GM23338 (cell line): ENCODE measurements at regions not wholly inside any gene's neighbourhood (a gene's known extent, or its start where the extent isn't known, plus 50 kb on each side); places are given as distances from the start of the nearest gene placed in this dataset.

Source experiments
- ATAC-seq: fragments of 200-7000 bp; cut with Tn5 transposase; 3 replicates; pipeline ENCODE4 v1.9.1; 2020
- DNase-seq: peaks from one replicate; pipeline ENCODE4 v3.0.0-alpha.2; 2015; ENCODE audit warnings: low spot score
- H2AFZ ChIP-seq: fragments of 200-600 bp; sonication (generic); 2 replicates; pipeline ENCODE4 v1.8.0; 2016; ENCODE audit warnings: antibody characterized with exemption, mild to moderate bottlenecking, moderate library complexity
- H3F3A ChIP-seq: fragments of 200-600 bp; sonication (generic); replicated peaks from 2 replicates; pipeline ENCODE4 v1.8.0; 2017; ENCODE audit warnings: antibody characterized with exemption, mixed run types, low read depth
- H3K27ac ChIP-seq: fragments of 200-600 bp; sonication (generic); 2 replicates; pipeline ENCODE4 v1.6.1; 2016; ENCODE audit warnings: low read depth
- H3K27me3 ChIP-seq: fragments of 200-600 bp; sonication (generic); 2 replicates; pipeline ENCODE4 v1.8.0; 2016; ENCODE audit warnings: mild to moderate bottlenecking, mixed run types, moderate library complexity; ENCODE audit not compliant: insufficient read depth
- H3K36me3 ChIP-seq: fragments of 200-600 bp; sonication (generic); 2 replicates; pipeline ENCODE4 v1.8.0; 2016; ENCODE audit warnings: mild to moderate bottlenecking; ENCODE audit not compliant: insufficient read depth
- H3K4me1 ChIP-seq: fragments of 200-600 bp; sonication (generic); 2 replicates; pipeline ENCODE4 v1.8.0; 2016; ENCODE audit warnings: mild to moderate bottlenecking, moderate library complexity; ENCODE audit not compliant: insufficient read depth
- H3K4me2 ChIP-seq: fragments of 200-600 bp; sonication (generic); 2 replicates; pipeline ENCODE4 v1.7.1; 2017; ENCODE audit warnings: mixed run types
- H3K4me3 ChIP-seq: fragments of 200-600 bp; sonication (generic); 2 replicates; pipeline ENCODE4 v1.6.1; 2016; ENCODE audit warnings: mixed run types
- H3K79me2 ChIP-seq: fragments of 200-600 bp; sonication (generic); replicated peaks from 2 replicates; pipeline ENCODE4 v1.8.0; 2017; ENCODE audit warnings: mild to moderate bottlenecking; ENCODE audit not compliant: insufficient read depth
- H3K9me2 ChIP-seq: fragments of 200-600 bp; sonication (generic); 2 replicates; pipeline ENCODE4 v1.8.0; 2017; ENCODE audit not compliant: insufficient read depth
- H4K20me1 ChIP-seq: fragments of 200-600 bp; sonication (generic); replicated peaks from 2 replicates; pipeline ENCODE4 v1.8.0; 2017; ENCODE audit warnings: mild to moderate bottlenecking; ENCODE audit not compliant: insufficient read depth
- H3K27ac Mint-ChIP-seq: 2 replicates; pipeline ENCODE4 v1.8.0; 2020; ENCODE audit warnings: inconsistent platforms, mild to moderate bottlenecking, moderate library complexity, mixed read lengths
- H3K27me3 Mint-ChIP-seq: 3 replicates; pipeline ENCODE4 v1.8.0; 2022; ENCODE audit warnings: low read depth, mild to moderate bottlenecking, moderate library complexity, mixed read lengths, inconsistent platforms; ENCODE audit not compliant: insufficient read depth, poor library complexity
- H3K36me3 Mint-ChIP-seq: 3 replicates; pipeline ENCODE4 v1.8.0; 2021; ENCODE audit warnings: low read depth, mild to moderate bottlenecking, inconsistent platforms, moderate library complexity, mixed read lengths
- H3K4me1 Mint-ChIP-seq: 3 replicates; pipeline ENCODE4 v1.8.0; 2020; ENCODE audit warnings: mild to moderate bottlenecking, inconsistent platforms, mixed read lengths
- H3K4me3 Mint-ChIP-seq: 3 replicates; pipeline ENCODE4 v1.8.0; 2021; ENCODE audit warnings: moderate library complexity, mild to moderate bottlenecking, inconsistent platforms, mixed read lengths
- H3K9me3 Mint-ChIP-seq: 3 replicates; pipeline ENCODE4 v1.8.0; 2020; ENCODE audit warnings: moderate library complexity, mild to moderate bottlenecking, inconsistent platforms, mixed read lengths
- ETS1 ChIP-seq: IDR thresholded peaks from 2 replicates; pipeline ENCODE4 v1.6.1; 2016; ENCODE audit warnings: antibody characterized with exemption
- EZH2 ChIP-seq: fragments of 200-600 bp; sonication (generic); IDR thresholded peaks from one replicate; pipeline ENCODE4 v1.8.0; 2017; ENCODE audit warnings: antibody characterized with exemption, mild to moderate bottlenecking, low read depth; ENCODE audit not compliant: unreplicated experiment
- EZH2phosphoT487 ChIP-seq: fragments of 200-600 bp; sonication (generic); IDR thresholded peaks from one replicate; pipeline ENCODE4 v1.8.1; 2018; ENCODE audit warnings: antibody characterized with exemption; ENCODE audit not compliant: unreplicated experiment
- JUNB ChIP-seq: IDR thresholded peaks from one replicate; pipeline ENCODE4 v1.6.1; 2016; ENCODE audit warnings: antibody characterized with exemption; ENCODE audit not compliant: unreplicated experiment
- REST ChIP-seq: IDR thresholded peaks from one replicate; pipeline ENCODE4 v1.6.1; 2018; ENCODE audit warnings: antibody characterized with exemption; ENCODE audit not compliant: unreplicated experiment
- ZNF114 ChIP-seq: fragments of 250-450 bp; sonication (Bioruptor Pico); IDR thresholded peaks from 2 replicates; pipeline ENCODE4 v1.5.0; 2020; ENCODE audit warnings: mild to moderate bottlenecking, moderate library complexity

- peaks cover 8% of the 10 kb centered on the region; the same call in 1 of the 2 replicates for H3K9me2 ChIP-seq
- H3K9me3 Mint-ChIP-seq = no peaks in the 10 kb centered on the region; the same call in 2 of the 3 replicates
- no peaks in the 10 kb centered on the region for H3K36me3 Mint-ChIP-seq
- no peaks in the 10 kb centered on the region for H4K20me1 ChIP-seq
- no peaks in the 10 kb centered on the region for H3K79me2 ChIP-seq
- DNase-seq (no peak), ATAC-seq (no peak)
- no peak overlapping the region for H3K4me2 ChIP-seq
- no peak overlapping the region for H2AFZ ChIP-seq
- TF ChIP-seq REST = no peak
- H3K4me1 ChIP-seq = peaks cover 4% of the 10 kb centered on the region; the same call in 1 of the 2 replicates
- no peaks in the 10 kb centered on the region for H3F3A ChIP-seq
- H3K27ac Mint-ChIP-seq = no peak overlapping the region
- no peak overlapping the region for H3K4me3 Mint-ChIP-seq
- H3K4me3 ChIP-seq = no peak overlapping the region
- peaks cover 3% of the 10 kb centered on the region for H3K27me3 Mint-ChIP-seq
- H3K27me3 ChIP-seq = no peaks in the 10 kb centered on the region
- H3K27ac ChIP-seq = no peak overlapping the region
- H3K4me1 Mint-ChIP-seq = peaks cover 5% of the 10 kb centered on the region; the same call in 1 of the 3 replicates
- H3K36me3 ChIP-seq = no peaks in the 10 kb centered on the region
These were observed 94.0 kb upstream of the ITGA6 start for GRCh38 chr2:172333235-172333977.

- Histone ChIP-seq H3F3A (no peaks in the 10 kb centered on the region), H3K4me3 (no peak overlapping the region), H3K27me3 (no peaks in the 10 kb centered on the region), H2AFZ (no peak overlapping the region), H3K4me1 (peaks cover 5% of the 10 kb centered on the region; the same call in 1 of the 2 replicates), H3K36me3 (no peaks in the 10 kb centered on the region), H3K27ac (no peak overlapping the region), H3K4me2 (no peak overlapping the region), H3K9me2 (0 out of 2 replicates have a peak, but pooled peaks cover 5% of the 10 kb centered on the region), H4K20me1 (no peaks in the 10 kb centered on the region), H3K79me2 (no peaks in the 10 kb centered on the region)
- DNase-seq (no peak), ATAC-seq (no peak)
- H3K4me1 Mint-ChIP-seq = peaks cover 6% of the 10 kb centered on the region; the same call in 2 of the 3 replicates
- H3K27ac Mint-ChIP-seq = no peak overlapping the region
- H3K27me3 Mint-ChIP-seq = peaks cover 3% of the 10 kb centered on the region
- TF ChIP-seq ETS1 = no peak
- no peak for TF ChIP-seq JUNB
- TF ChIP-seq EZH2phosphoT487 = no peak
- TF ChIP-seq ZNF114 (CRISPR knock-in tag) = no peak
- TF ChIP-seq EZH2 = no peak
- no peak overlapping the region for H3K4me3 Mint-ChIP-seq
- no peaks in the 10 kb centered on the region for H3K36me3 Mint-ChIP-seq
- no peaks in the 10 kb centered on the region; the same call in 2 of the 3 replicates for H3K9me3 Mint-ChIP-seq
These were observed 93.4 kb upstream of the ITGA6 start for GRCh38 chr2:172333978-172334330.
